Spleen (tissue), 11 donors: ENCODE measurements at regions not wholly inside any gene's neighbourhood (a gene's known extent, or its start where the extent isn't known, plus 50 kb on each side); places are given as distances from the start of the nearest gene placed in this dataset.
"Not testable (repeated sequence)": the region's sequence is repeated elsewhere in the genome, so short reads cannot be mapped to it uniquely, and the experiment has no call there.

Experiments used
- DNase-seq: peaks from one replicate; pipeline ENCODE4 v3.0.0-alpha.2; 2020
- H3K27ac ChIP-seq, 8 donors: fragments of 200-600 bp; sonication (generic) in 7 of 8; 1 replicate in 4 of 8; 2 replicates in 4 of 8; pipeline versions ENCODE4 v1.5.0 to v1.8.0; 2016 to 2021; ENCODE audit warnings: inconsistent platforms in 4 of 8, mild to moderate bottlenecking in 4 of 8, moderate library complexity in 1 of 8
- H3K27me3 ChIP-seq, 7 donors: fragments of 200-600 bp; sonication (generic) in 6 of 7; replicated peaks in 1 of 7; 1 replicate in 4 of 7; 2 replicates in 3 of 7; pipeline versions ENCODE4 v1.5.0 to v1.8.0; 2016 to 2021; ENCODE audit warnings: inconsistent platforms in 3 of 7, mild to moderate bottlenecking in 1 of 7
- H3K36me3 ChIP-seq, 6 donors: fragments of 200-600 bp; sonication (generic) in 5 of 6; 1 replicate in 4 of 6; 2 replicates in 2 of 6; pipeline versions ENCODE4 v1.5.0 to v1.8.0; 2016 to 2021; ENCODE audit warnings: inconsistent platforms in 2 of 6
- H3K4me1 ChIP-seq, 6 donors: fragments of 200-600 bp; sonication (generic) in 5 of 6; 1 replicate in 3 of 6; 2 replicates in 3 of 6; pipeline versions ENCODE4 v1.5.0 to v1.8.0; 2016 to 2021; ENCODE audit warnings: inconsistent platforms in 3 of 6
- H3K4me3 ChIP-seq, 8 donors: fragments of 200-600 bp; sonication (generic) in 7 of 8; 1 replicate in 4 of 8; 2 replicates in 4 of 8; pipeline versions ENCODE4 v1.5.0 to v1.8.0; 2016 to 2021; ENCODE audit warnings: inconsistent platforms in 4 of 8, mild to moderate bottlenecking in 4 of 8, moderate library complexity in 2 of 8
- H3K9me3 ChIP-seq, 8 donors: fragments of 200-600 bp; sonication (generic) in 7 of 8; 1 replicate in 4 of 8; 2 replicates in 4 of 8; pipeline versions ENCODE4 v1.5.0 to v1.8.0; 2016 to 2021; ENCODE audit warnings: inconsistent platforms in 4 of 8
- CTCF ChIP-seq, 11 experiments: fragments of 200-600 bp in 7 of 11; fragments of 450-650 bp in 4 of 11; sonication (generic) in 4 of 11; IDR thresholded peaks in 8 of 11; conservative IDR thresholded peaks in 3 of 11; 1 replicate in 7 of 11; 2 replicates in 4 of 11; pipeline versions ENCODE4 v1.4.0 to v1.8.0; 2016 to 2021; ENCODE audit warnings: antibody characterized with exemption in 11 of 11, inconsistent platforms in 4 of 11, mild to moderate bottlenecking in 1 of 11
- POLR2A ChIP-seq, 3 donors: fragments of 450-650 bp; IDR thresholded peaks; one replicate each; pipeline ENCODE4 v1.5.1; 2017; ENCODE audit warnings: antibody characterized with exemption in 3 of 3, mild to moderate bottlenecking in 1 of 3
- POLR2AphosphoS5 ChIP-seq, 3 donors: sonication (generic); formaldehyde crosslinking; IDR thresholded peaks; one replicate each; pipeline ENCODE4 v1.5.1; 2017; ENCODE audit warnings: antibody characterized with exemption in 3 of 3
- WGBS, 5 donors: extraction: QIAGEN DNeasy Blood & Tissue Kit in 3 of 5; methylation state at CpG; one replicate each; pipeline versions ENCODE4 v1.1.5 to v1.1.7; 2013 to 2018; 5-methylcytosine and 5-hydroxymethylcytosine counted together
- intact Hi-C: fragments of 100-400 bp; cut with DNase I; formaldehyde crosslinking; loops from one replicate; pipeline ENCODE4 v1.15.0; 2023; ENCODE audit warnings: low total_unique reads
- donor health status: healthy with polysubstance abuse.
- donor health status: DM: no; HTN: no; CAD: no; lungs with moderate emphysema.
- donor health status: DM: no; HTN: no; CAD: no.
- donor health status: Bipolar disorder and iron deficiency.
- donor health status: healthy.
- donor health status: DM: no; HTN: no; CAD: no.
- donor health status: DM: yes; HTN: yes; CAD: no.

- intact Hi-C loops, result no loop called here
Observed at GRCh38 chr15:92801774-92802464, 98.2 kb upstream of the CHD2 start.

DNA sequence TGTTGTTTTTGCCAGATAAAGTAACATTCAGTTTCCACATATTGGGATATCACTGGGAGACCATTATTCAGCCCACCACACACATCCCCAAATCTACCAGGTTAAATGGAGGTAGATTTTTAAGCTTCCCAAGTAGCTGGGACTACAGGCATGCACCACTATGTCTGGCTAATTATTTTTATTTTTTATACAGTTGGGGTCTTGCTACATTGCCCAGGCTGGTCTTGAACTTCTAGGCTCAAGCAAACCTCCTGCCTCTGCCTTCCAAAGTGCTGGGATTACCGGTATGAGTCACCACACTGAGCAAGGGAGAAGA, 96.6 kb upstream of the CHD2 start:
- H3K27me3 ChIP-seq, result no peaks in the 10 kb centered on the region
- peaks cover 0 to 67% (median 22%) of the 10 kb centered on the region in 6 donors for H3K4me1 ChIP-seq
- no peak for TF ChIP-seq CTCF (IDR thresholded peaks at IDR 0.05 in 8 of 11, conservative IDR thresholded peaks at IDR 0.05 in 3 of 11)
- TF ChIP-seq POLR2A (IDR thresholded peaks at IDR 0.05), result no peak
- TF ChIP-seq POLR2AphosphoS5 (IDR thresholded peaks at IDR 0.05), result no peak
- H3K27ac ChIP-seq, result peak overlapping the region in 7 of 8 donors; percentile 77 to 100 (median 88)
- DNase-seq, result no peak
- intact Hi-C loops, result no loop called here
- WGBS, 5 donors, result 33 to 58% (median 50%) methylated on average over 1 of the region's 1 CpG
- peak overlapping the region in 1 of 8 donors; percentile 48 for H3K4me3 ChIP-seq
- no peaks in the 10 kb centered on the region for H3K9me3 ChIP-seq
- H3K36me3 ChIP-seq, result no peaks in the 10 kb centered on the region

More at GRCh38 chr15:92801774-92802464, 98.2 kb upstream of the CHD2 start:
- Histone ChIP-seq H3K9me3 (no peaks in the 10 kb centered on the region), H3K36me3 (no peaks in the 10 kb centered on the region), H3K4me1 (peaks cover 4 to 59% (median 15%) of the 10 kb centered on the region in 6 donors), H3K4me3 (no peak overlapping the region), H3K27me3 (no peaks in the 10 kb centered on the region), H3K27ac (peak overlapping the region in 6 of 8 donors; percentile 1 to 100 (median 66))
- no peak for DNase-seq
- TF ChIP-seq POLR2AphosphoS5 (IDR thresholded peaks at IDR 0.05) (no peak), CTCF (IDR thresholded peaks at IDR 0.05 in 8 of 11, conservative IDR thresholded peaks at IDR 0.05 in 3 of 11) (no peak), POLR2A (IDR thresholded peaks at IDR 0.05) (no peak)
- WGBS, 5 donors, result 52 to 86% (median 76%) methylated on average over 5 of the region's 5 CpGs

- H3K27ac ChIP-seq, result peak overlapping the region; percentile 2 to 100 (median 86)
- peak; percentile 83 for DNase-seq
- H3K4me1 ChIP-seq, result peaks cover 0 to 69% (median 24%) of the 10 kb centered on the region in 6 donors
- no peaks in the 10 kb centered on the region for H3K27me3 ChIP-seq
- no peaks in the 10 kb centered on the region for H3K36me3 ChIP-seq
- no peaks in the 10 kb centered on the region for H3K9me3 ChIP-seq
- 30 to 59% (median 39%) methylated on average over 5 of the region's 5 CpGs for WGBS, 5 donors
- TF ChIP-seq CTCF (IDR thresholded peaks at IDR 0.05 in 8 of 11, conservative IDR thresholded peaks at IDR 0.05 in 3 of 11) (no peak), POLR2AphosphoS5 (IDR thresholded peaks at IDR 0.05) (peak in 1 of 3 donors; percentile 70)
- peak overlapping the region in 1 of 8 donors; percentile 56 for H3K4me3 ChIP-seq
- intact Hi-C loops, result no loop called here
Observed at GRCh38 chr15:92803852-92804609, 96.1 kb upstream of the CHD2 start.

DNA sequence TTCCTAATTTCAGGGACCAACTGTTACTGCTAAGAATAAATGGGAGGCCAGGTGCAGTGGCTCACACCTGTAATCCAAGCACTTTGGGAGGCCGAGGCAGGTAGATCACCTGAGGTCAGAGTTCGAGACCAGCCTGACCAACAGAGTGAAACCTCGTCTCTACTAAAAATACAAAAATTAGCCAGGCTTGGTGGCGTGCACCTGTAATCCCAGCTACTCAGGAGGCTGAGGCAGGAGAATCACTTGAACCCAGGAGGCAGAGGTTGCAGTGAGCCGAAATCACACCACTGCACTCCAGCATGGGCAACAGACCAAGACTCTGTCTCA, 95.6 kb upstream of the CHD2 start:
- H3K27me3 ChIP-seq, H3K36me3 ChIP-seq, intact Hi-C loops, DNase-seq, H3K9me3 ChIP-seq: not testable (repeated sequence)
- Histone ChIP-seq H3K4me1 (peaks cover 0 to 71% (median 26%) of the 10 kb centered on the region in 6 donors), H3K27ac (peak overlapping the region; percentile 2 to 100 (median 86)), H3K4me3 (peak overlapping the region in 1 of 8 donors; percentile 56)
- 93 to 99% (median 94%) methylated on average over 5 of the region's 5 CpGs for WGBS, 5 donors
